ENCODE measurements at regions not wholly inside any gene's neighbourhood (a gene's known extent, or its start where the extent isn't known, plus 50 kb on each side); places are given as distances from the start of the nearest gene placed in this dataset.

DNA sequence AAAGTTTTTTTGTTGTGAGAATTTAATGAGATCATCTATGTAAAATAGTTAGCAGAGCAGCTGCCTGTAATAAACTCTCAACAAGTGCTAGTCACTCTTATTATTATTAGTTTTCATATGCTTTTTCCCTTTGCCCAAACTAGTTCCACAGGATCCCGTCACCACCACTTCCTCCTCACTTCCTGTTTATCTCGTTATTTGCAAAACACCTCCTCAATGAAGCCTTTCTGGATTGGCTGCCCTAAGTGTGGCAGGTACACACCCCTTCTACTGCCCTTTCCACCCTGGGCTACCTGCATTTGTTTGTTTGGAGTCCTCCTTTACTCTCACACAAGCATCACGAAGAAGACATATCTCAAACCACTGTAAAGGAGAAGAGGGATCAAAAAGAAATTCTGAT is 54.4 kb upstream of the KLF3 start:
- intact Hi-C loops (cut with micrococcal nuclease) = no loop called here
- Histone ChIP-seq H3K27me3 (ENCODE audit: insufficient read depth, low read length) (no peaks in the 10 kb centered on the region), H4K20me1 (ENCODE audit: insufficient read depth) (no peaks in the 10 kb centered on the region), H3K27ac (ENCODE audit: low read depth, low read length) (no peak overlapping the region), H3K4me3 (replicated peaks in 1 of 2; ENCODE audit: low read depth in 1 of 2, low read length in 2 of 2) (no peak overlapping the region), H3K9me3 (ENCODE audit: control insufficient read depth in 1 of 2, insufficient read depth in 1 of 2, low read depth in 1 of 2, low read length in 2 of 2) (no peaks in the 10 kb centered on the region), H3K9ac (ENCODE audit: low read length) (no peak overlapping the region), H2AFZ (ENCODE audit: low read depth, low read length, poor library complexity, severe bottlenecking) (peak overlapping the region; percentile 75), H3K4me1 (ENCODE audit: control insufficient read depth in 1 of 2, insufficient read depth in 2 of 2, low read length in 2 of 2) (no peaks in the 10 kb centered on the region; a peak in 1 of 4 replicates), H3K4me2 (ENCODE audit: low read length) (no peak overlapping the region), H3K79me2 (ENCODE audit: insufficient read depth, low read length) (no peaks in the 10 kb centered on the region), H3K36me3 (ENCODE audit: control insufficient read depth in 1 of 2, insufficient read depth in 2 of 2, low read length in 2 of 2) (no peaks in the 10 kb centered on the region), H3K9me2 (ENCODE audit: insufficient read depth) (no peaks in the 10 kb centered on the region)
- TF ChIP-seq, protein P1, sequence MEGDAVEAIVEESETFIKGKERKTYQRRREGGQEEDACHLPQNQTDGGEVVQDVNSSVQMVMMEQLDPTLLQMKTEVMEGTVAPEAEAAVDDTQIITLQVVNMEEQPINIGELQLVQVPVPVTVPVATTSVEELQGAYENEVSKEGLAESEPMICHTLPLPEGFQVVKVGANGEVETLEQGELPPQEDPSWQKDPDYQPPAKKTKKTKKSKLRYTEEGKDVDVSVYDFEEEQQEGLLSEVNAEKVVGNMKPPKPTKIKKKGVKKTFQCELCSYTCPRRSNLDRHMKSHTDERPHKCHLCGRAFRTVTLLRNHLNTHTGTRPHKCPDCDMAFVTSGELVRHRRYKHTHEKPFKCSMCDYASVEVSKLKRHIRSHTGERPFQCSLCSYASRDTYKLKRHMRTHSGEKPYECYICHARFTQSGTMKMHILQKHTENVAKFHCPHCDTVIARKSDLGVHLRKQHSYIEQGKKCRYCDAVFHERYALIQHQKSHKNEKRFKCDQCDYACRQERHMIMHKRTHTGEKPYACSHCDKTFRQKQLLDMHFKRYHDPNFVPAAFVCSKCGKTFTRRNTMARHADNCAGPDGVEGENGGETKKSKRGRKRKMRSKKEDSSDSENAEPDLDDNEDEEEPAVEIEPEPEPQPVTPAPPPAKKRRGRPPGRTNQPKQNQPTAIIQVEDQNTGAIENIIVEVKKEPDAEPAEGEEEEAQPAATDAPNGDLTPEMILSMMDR (IDR thresholded peaks at IDR 0.05 in 2 of 3, conservative IDR thresholded peaks at IDR 0.05 in 1 of 3; ENCODE audit: borderline replicate concordance in 1 of 3, insufficient read depth in 1 of 3, low read depth in 2 of 3, low read length in 2 of 3) = no peak
- TF ChIP-seq YY1 (IDR thresholded peaks at IDR 0.05; ENCODE audit: extremely low read depth, insufficient replicate concordance, low read depth, low read length) (no peak), SIN3A (IDR thresholded peaks at IDR 0.05; ENCODE audit: low read depth) (no peak), ZFX (IDR thresholded peaks at IDR 0.05) (no peak), MAX (IDR thresholded peaks at IDR 0.05) (no peak), CBX3 (IDR thresholded peaks at IDR 0.05; ENCODE audit: low read depth) (no peak), ELF1 (IDR thresholded peaks at IDR 0.05; ENCODE audit: borderline replicate concordance, low read depth) (no peak), EZH2 (IDR thresholded peaks at IDR 0.05) (no peak), SP1 (IDR thresholded peaks at IDR 0.05; ENCODE audit: low read depth) (no peak), POLR2A (IDR thresholded peaks at IDR 0.05; ENCODE audit: borderline replicate concordance, extremely low read depth, insufficient read depth, insufficient read length) (no peak), POLR2AphosphoS5 (IDR thresholded peaks at IDR 0.05; ENCODE audit: low read depth, low read length) (no peak)
- TF ChIP-seq, protein P2, sequence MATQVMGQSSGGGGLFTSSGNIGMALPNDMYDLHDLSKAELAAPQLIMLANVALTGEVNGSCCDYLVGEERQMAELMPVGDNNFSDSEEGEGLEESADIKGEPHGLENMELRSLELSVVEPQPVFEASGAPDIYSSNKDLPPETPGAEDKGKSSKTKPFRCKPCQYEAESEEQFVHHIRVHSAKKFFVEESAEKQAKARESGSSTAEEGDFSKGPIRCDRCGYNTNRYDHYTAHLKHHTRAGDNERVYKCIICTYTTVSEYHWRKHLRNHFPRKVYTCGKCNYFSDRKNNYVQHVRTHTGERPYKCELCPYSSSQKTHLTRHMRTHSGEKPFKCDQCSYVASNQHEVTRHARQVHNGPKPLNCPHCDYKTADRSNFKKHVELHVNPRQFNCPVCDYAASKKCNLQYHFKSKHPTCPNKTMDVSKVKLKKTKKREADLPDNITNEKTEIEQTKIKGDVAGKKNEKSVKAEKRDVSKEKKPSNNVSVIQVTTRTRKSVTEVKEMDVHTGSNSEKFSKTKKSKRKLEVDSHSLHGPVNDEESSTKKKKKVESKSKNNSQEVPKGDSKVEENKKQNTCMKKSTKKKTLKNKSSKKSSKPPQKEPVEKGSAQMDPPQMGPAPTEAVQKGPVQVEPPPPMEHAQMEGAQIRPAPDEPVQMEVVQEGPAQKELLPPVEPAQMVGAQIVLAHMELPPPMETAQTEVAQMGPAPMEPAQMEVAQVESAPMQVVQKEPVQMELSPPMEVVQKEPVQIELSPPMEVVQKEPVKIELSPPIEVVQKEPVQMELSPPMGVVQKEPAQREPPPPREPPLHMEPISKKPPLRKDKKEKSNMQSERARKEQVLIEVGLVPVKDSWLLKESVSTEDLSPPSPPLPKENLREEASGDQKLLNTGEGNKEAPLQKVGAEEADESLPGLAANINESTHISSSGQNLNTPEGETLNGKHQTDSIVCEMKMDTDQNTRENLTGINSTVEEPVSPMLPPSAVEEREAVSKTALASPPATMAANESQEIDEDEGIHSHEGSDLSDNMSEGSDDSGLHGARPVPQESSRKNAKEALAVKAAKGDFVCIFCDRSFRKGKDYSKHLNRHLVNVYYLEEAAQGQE (IDR thresholded peaks at IDR 0.05; ENCODE audit: low read depth) = no peak
- TF ChIP-seq, protein P3, sequence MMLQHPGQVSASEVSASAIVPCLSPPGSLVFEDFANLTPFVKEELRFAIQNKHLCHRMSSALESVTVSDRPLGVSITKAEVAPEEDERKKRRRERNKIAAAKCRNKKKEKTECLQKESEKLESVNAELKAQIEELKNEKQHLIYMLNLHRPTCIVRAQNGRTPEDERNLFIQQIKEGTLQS (IDR thresholded peaks at IDR 0.05) = no peak
- TF ChIP-seq, protein P4, sequence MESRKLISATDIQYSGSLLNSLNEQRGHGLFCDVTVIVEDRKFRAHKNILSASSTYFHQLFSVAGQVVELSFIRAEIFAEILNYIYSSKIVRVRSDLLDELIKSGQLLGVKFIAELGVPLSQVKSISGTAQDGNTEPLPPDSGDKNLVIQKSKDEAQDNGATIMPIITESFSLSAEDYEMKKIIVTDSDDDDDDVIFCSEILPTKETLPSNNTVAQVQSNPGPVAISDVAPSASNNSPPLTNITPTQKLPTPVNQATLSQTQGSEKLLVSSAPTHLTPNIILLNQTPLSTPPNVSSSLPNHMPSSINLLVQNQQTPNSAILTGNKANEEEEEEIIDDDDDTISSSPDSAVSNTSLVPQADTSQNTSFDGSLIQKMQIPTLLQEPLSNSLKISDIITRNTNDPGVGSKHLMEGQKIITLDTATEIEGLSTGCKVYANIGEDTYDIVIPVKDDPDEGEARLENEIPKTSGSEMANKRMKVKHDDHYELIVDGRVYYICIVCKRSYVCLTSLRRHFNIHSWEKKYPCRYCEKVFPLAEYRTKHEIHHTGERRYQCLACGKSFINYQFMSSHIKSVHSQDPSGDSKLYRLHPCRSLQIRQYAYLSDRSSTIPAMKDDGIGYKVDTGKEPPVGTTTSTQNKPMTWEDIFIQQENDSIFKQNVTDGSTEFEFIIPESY (IDR thresholded peaks at IDR 0.05; ENCODE audit: extremely low read depth, insufficient replicate concordance, low read length) = no peak
- BruUV-seq (replicated peaks) = no TSS peak
- ChIA-PET CTCF (no interaction called here), POLR2A (no interaction called here), RAD21 (ENCODE audit: low non-redundant PET in 1 of 2, low total read pairs in 2 of 2, uncharacterized antibody in 2 of 2, unreplicated experiment in 2 of 2) (no interaction called here)
- no peak for ATAC-seq
- DNase-seq (ENCODE audit: low read depth, low spot score) = no peak
